ENCODE measurements at regions not wholly inside any gene's neighbourhood (a gene's known extent, or its start where the extent isn't known, plus 50 kb on each side); places are given as distances from the start of the nearest gene placed in this dataset.

GRCh38 chr5:125327676-125328075 is 581.2 kb upstream of the ZNF608 start:
- no peaks in the 10 kb centered on the region for H3K27me3 Mint-ChIP-seq
- H3K27ac Mint-ChIP-seq, result no peak overlapping the region
- peaks cover 13% of the 10 kb centered on the region for H3K9me3 Mint-ChIP-seq (ENCODE audit: low read depth)
- CTCF ChIA-PET, result no interaction called here
- no peaks in the 10 kb centered on the region for H3K36me3 Mint-ChIP-seq
- H3K4me1 Mint-ChIP-seq, result no peaks in the 10 kb centered on the region
- no peak overlapping the region for H3K4me3 Mint-ChIP-seq
- DNase-seq (no peak), ATAC-seq (no peak)

DNA sequence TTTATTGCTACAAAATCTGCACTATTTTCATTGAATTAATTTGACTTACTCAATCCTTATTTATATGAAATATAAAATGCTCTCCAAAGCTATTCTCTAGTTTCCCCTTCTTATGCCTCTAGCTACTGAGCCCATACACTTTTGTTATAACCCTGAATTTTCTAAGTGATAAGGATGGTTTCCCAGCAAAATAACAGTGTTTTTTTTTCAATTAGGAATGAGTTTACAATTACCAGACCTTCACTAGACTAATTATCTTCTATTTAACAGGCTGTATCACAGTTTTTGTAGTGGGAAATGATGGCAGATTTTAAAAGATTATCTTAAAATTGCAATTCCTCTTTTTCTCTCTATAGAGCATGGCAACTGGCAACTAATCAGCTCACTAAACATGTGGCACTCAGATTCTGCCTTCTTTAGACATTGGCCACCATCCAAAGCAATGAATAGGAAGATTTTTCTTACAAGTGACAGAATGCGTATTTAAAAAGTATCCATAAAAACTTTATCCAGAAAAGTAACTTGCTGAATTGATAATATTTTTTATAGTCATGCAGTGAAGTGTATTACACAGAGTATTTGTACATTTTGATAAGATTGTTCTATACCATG is 585.7 kb upstream of the ZNF608 start:
- Mint-ChIP-seq H3K27ac (no peak overlapping the region), H3K36me3 (no peaks in the 10 kb centered on the region), H3K4me1 (no peaks in the 10 kb centered on the region), H3K9me3 (ENCODE audit: low read depth) (peaks cover 11% of the 10 kb centered on the region), H3K27me3 (no peaks in the 10 kb centered on the region), H3K4me3 (no peak overlapping the region)
- DNase-seq, result no peak
- CTCF ChIA-PET, result no interaction called here
- ATAC-seq, result no peak

DNA sequence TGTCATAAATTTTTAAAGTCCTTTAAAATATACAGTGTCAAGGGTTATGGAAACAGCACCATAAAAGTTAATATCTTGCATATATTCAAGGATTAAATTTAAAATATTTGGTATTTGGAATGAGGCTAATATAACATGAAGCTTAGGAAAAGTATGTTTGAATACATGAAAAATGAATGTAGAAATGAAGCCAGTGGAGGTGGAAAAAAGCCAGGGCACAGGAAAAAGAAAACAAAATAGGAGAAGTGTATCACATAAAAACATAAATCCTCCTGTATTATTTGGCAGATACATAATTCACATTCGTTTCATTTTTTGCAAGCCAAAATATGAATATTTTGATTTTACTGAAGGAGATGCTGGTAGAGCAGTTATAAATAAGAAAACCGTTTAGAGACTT is 587.0 kb upstream of the ZNF608 start:
- no peak overlapping the region for H3K4me3 Mint-ChIP-seq
- no peak for ATAC-seq
- no peaks in the 10 kb centered on the region for H3K27me3 Mint-ChIP-seq
- no peaks in the 10 kb centered on the region for H3K36me3 Mint-ChIP-seq
- peaks cover 10% of the 10 kb centered on the region for H3K9me3 Mint-ChIP-seq (ENCODE audit: low read depth)
- H3K27ac Mint-ChIP-seq, result no peak overlapping the region
- DNase-seq, result no peak
- CTCF ChIA-PET, result interaction anchor here (0.6 kb wide), 1 partner anchor 823 kb away, joined by 3 read pairs; no protein-coding TSS in a partner anchor
- no peaks in the 10 kb centered on the region for H3K4me1 Mint-ChIP-seq

DNA sequence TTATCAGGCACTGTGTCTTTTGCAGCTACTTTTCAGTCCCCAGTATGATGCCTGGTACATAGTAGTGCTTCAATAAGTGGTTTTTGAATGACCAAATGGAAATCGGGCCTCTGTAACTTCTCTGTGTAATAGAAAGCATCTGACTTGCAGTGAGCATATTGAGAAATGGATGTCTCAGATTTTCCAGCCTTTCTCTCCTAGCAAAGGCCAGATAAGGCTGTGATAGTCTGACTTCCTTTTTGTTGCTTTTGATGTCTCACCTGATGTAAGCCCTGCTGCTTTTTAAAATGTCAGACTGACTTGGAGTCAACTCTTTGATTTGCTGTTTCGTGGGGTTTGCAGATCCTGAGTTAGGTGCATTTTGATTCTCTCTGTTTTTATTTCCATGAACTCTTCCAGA is 590.0 kb upstream of the ZNF608 start:
- H3K27me3 Mint-ChIP-seq, result no peaks in the 10 kb centered on the region
- no peaks in the 10 kb centered on the region for H3K4me1 Mint-ChIP-seq
- H3K27ac Mint-ChIP-seq, result no peak overlapping the region
- no peak for DNase-seq
- CTCF ChIA-PET, result no interaction called here
- no peak overlapping the region for H3K4me3 Mint-ChIP-seq
- no peaks in the 10 kb centered on the region for H3K36me3 Mint-ChIP-seq
- H3K9me3 Mint-ChIP-seq (ENCODE audit: low read depth), result peaks cover 9% of the 10 kb centered on the region
- ATAC-seq, result no peak

DNA sequence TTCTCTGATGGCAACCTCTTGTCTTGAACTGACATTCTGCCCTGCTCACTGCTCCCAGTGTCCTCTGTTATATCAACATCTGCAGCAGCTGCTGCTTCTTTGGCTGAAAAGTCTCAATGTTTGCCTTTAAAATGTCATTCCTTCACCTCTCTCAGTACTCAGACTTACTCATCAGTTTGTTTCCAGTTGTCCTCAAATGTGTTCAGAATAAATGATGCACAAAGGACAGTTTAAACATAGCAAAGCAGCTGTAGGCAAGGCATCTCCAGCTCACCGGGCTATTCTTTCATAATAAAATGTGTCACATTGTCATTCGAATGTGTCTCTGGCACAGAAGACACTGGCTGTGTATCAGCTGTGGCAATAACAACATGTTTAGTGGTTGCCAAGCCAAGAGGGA is 590.9 kb upstream of the ZNF608 start:
- CTCF ChIA-PET, result no interaction called here

DNA sequence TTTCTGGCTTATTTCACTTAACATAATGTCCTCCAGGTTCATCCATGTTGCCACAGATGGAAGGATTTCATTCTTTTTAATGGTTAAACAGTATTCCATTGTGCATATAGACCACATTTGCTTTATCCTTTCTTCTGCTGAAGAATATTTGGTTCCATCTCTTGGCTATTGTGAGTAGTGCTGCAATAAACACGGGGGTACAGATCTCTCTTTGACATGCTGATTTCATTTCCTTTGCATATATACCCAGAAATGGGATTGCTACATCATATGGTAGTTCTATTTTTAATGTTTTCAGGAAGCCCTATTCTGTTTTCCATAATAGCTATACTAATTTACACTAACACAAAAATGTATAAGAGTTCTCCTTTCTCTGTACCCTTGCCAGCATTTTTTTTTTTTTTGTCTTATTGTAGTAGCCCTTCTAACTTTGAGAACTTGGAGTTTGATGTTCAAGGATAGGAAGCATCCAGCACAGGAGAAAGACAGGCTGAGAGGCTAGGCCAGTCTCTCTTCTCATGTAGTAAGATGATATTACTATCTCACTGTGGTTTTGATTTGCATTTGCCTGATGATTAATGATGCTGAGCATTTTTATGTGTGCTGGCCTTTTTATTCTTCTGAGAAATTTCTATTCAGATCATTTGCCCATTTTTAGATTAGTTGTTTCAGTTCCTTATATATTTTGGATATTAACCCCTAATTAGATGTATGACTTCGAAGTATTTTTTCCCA is 592.2 kb upstream of the ZNF608 start:
- Mint-ChIP-seq H3K27ac (no peak overlapping the region), H3K4me1 (no peaks in the 10 kb centered on the region), H3K4me3 (no peak overlapping the region), H3K36me3 (no peaks in the 10 kb centered on the region), H3K9me3 (ENCODE audit: low read depth) (peaks cover 14% of the 10 kb centered on the region), H3K27me3 (no peaks in the 10 kb centered on the region)
- ATAC-seq, result no peak
- CTCF ChIA-PET, result no interaction called here
- DNase-seq, result no peak

More for the DNA sequence above, 590.9 kb upstream of the ZNF608 start:
- H3K36me3 Mint-ChIP-seq, result no peaks in the 10 kb centered on the region
- peaks cover 9% of the 10 kb centered on the region for H3K9me3 Mint-ChIP-seq (ENCODE audit: low read depth)
- DNase-seq, result no peak
- no peak for ATAC-seq
- H3K27me3 Mint-ChIP-seq, result no peaks in the 10 kb centered on the region
- H3K27ac Mint-ChIP-seq, result no peak overlapping the region
- no peaks in the 10 kb centered on the region for H3K4me1 Mint-ChIP-seq
- no peak overlapping the region for H3K4me3 Mint-ChIP-seq

GRCh38 chr5:125341436-125341835 is 595.0 kb upstream of the ZNF608 start:
- Mint-ChIP-seq H3K27ac (no peak overlapping the region), H3K27me3 (no peaks in the 10 kb centered on the region), H3K36me3 (no peaks in the 10 kb centered on the region), H3K4me3 (no peak overlapping the region), H3K9me3 (ENCODE audit: low read depth) (peaks cover 12% of the 10 kb centered on the region), H3K4me1 (no peaks in the 10 kb centered on the region)
- DNase-seq, result no peak
- ATAC-seq, result no peak
- CTCF ChIA-PET, result no interaction called here

DNA sequence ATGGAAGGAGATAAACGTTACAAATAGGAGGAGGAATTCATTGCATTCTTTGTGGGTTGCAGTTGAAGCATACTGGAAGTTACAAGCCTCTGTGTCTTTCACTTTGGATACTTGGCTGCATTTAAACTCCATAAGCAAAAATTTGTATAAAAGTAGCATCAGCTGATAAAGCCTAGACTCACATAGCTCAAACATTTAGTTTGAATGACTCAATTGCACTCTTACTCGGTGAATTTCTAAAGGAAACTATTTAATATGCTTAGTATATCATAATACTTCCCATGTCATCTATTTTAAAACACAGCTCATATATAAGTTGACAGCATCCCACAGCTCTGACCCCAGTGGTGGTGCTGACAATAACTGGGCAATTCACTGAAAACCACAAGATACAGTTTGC is 596.6 kb upstream of the ZNF608 start:
- DNase-seq (no peak), ATAC-seq (no peak)
- no peak overlapping the region for H3K27ac Mint-ChIP-seq
- H3K4me3 Mint-ChIP-seq, result no peak overlapping the region
- no peaks in the 10 kb centered on the region for H3K27me3 Mint-ChIP-seq
- CTCF ChIA-PET, result no interaction called here
- no peaks in the 10 kb centered on the region for H3K4me1 Mint-ChIP-seq
- H3K9me3 Mint-ChIP-seq (ENCODE audit: low read depth), result peaks cover 17% of the 10 kb centered on the region
- H3K36me3 Mint-ChIP-seq, result no peaks in the 10 kb centered on the region

DNA sequence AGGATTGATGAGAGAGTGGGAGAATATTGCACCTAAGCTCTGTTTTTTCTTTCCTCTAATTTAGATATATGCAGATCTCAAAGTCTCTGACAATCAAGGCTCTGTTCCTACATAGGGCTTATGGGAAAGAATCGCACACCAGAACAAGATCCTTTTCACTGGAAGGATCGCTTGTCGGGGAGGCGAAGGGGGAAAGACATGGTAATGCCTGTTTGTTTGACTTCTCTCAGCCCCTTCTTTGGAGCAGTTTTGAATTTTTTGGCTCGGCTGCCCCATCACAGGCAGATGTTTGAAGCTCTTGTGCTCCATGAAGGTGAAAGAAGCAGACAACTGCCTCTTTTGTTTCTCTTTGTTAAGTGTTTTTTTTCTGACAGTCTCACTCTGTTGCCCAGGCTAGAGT is 599.9 kb upstream of the ZNF608 start:
- Mint-ChIP-seq H3K36me3 (no peaks in the 10 kb centered on the region), H3K27me3 (no peaks in the 10 kb centered on the region), H3K9me3 (ENCODE audit: low read depth) (peaks cover 12% of the 10 kb centered on the region), H3K27ac (no peak overlapping the region), H3K4me1 (no peaks in the 10 kb centered on the region), H3K4me3 (no peak overlapping the region)
- DNase-seq, result no peak
- CTCF ChIA-PET, result no interaction called here
- no peak for ATAC-seq

DNA sequence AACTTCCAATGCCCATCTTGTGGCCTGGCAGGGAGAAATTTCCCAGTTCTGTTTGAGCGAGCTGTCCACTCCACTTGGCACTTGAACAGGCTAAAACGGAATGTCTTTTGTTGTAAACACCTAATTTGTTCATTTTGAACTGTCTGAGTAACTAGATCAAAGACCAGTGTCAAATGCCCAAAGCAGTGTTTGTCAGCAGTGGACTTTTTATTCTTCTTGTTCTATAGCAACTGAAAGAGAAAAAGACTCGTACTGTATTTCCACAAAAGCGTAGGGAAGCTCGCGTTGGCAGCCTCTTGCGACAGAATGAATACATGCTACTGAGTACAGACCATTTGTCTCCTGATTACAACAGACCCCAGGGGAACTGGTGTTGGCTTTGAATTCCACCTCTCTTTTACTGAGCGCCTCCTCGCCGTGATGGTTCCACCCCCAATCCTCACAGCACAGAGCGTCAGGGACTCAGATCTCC is 601.8 kb upstream of the ZNF608 start:
- H3K4me1 Mint-ChIP-seq, result no peaks in the 10 kb centered on the region
- CTCF ChIA-PET, result no interaction called here
- no peak overlapping the region for H3K27ac Mint-ChIP-seq

GRCh38 chr5:125348936-125349831 is 602.7 kb upstream of the ZNF608 start:
- no peaks in the 10 kb centered on the region for H3K4me1 Mint-ChIP-seq
- H3K27ac Mint-ChIP-seq, result no peak overlapping the region
- H3K36me3 Mint-ChIP-seq, result no peaks in the 10 kb centered on the region
- CTCF ChIA-PET, result no interaction called here
- H3K4me3 Mint-ChIP-seq, result no peak overlapping the region
- peaks cover 7% of the 10 kb centered on the region for H3K9me3 Mint-ChIP-seq (ENCODE audit: low read depth)
- ATAC-seq (no peak), DNase-seq (no peak)
- H3K27me3 Mint-ChIP-seq, result no peaks in the 10 kb centered on the region

More for the DNA sequence above, 601.8 kb upstream of the ZNF608 start:
- Mint-ChIP-seq H3K9me3 (ENCODE audit: low read depth) (peaks cover 8% of the 10 kb centered on the region), H3K36me3 (no peaks in the 10 kb centered on the region), H3K27me3 (no peaks in the 10 kb centered on the region), H3K4me3 (no peak overlapping the region)
- ATAC-seq, result no peak
- no peak for DNase-seq

DNA sequence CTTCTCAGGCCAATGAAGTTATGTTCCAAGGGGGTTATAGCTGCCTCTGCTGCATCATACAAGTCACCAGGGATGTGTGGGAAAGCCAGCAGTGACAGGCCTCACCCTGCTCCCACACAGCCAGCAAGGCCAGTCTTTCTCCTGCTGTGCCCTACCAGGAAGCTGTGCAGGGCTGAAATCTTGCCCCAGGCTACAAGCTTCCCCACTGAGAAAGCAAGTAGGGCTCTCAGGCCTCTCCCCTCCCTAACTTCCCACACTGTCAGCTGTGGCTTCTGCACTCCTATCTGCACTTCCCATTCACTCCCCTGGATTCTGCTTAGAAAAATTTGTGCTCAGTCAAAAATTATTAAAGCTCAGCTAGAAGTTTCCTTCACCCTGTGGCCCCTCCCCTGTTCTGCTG is 611.2 kb upstream of the ZNF608 start:
- H3K27me3 Mint-ChIP-seq, result no peaks in the 10 kb centered on the region
- no peak overlapping the region for H3K4me3 Mint-ChIP-seq
- no peak for ATAC-seq
- no peak overlapping the region for H3K27ac Mint-ChIP-seq
- CTCF ChIA-PET, result no interaction called here
- peaks cover 13% of the 10 kb centered on the region for H3K9me3 Mint-ChIP-seq (ENCODE audit: low read depth)
- H3K36me3 Mint-ChIP-seq, result no peaks in the 10 kb centered on the region
- no peaks in the 10 kb centered on the region for H3K4me1 Mint-ChIP-seq
- DNase-seq, result no peak

- no peak overlapping the region for H3K4me3 Mint-ChIP-seq
- no peaks in the 10 kb centered on the region for H3K4me1 Mint-ChIP-seq
Measured at GRCh38 chr5:125365747-125366146, 619.3 kb upstream of the ZNF608 start.

DNA sequence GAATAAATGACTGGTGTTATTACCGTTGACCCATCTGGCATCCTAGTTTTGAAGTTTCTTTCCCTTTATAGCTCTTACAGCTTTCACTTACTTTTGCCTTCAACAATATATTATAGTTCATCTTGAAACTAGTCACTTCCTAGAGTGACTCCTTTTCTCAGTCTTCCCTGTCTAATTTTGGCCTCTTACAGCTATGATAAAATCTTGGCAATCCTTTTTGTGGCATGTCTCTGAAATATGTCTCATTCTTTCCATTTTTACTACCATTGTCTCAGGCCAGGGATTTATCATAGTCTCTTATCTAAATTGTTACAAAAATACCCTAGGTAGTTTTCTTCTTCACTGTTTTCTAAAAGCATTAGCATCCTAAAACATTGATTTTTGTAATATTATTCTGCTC is 621.3 kb upstream of the ZNF608 start:
- H3K4me1 Mint-ChIP-seq, result no peaks in the 10 kb centered on the region
- peaks cover 8% of the 10 kb centered on the region for H3K9me3 Mint-ChIP-seq (ENCODE audit: low read depth)
- H3K36me3 Mint-ChIP-seq, result no peaks in the 10 kb centered on the region
- H3K4me3 Mint-ChIP-seq, result no peak overlapping the region
- CTCF ChIA-PET, result no interaction called here
- H3K27me3 Mint-ChIP-seq, result no peaks in the 10 kb centered on the region
- DNase-seq (no peak), ATAC-seq (no peak)
- no peak overlapping the region for H3K27ac Mint-ChIP-seq

More at GRCh38 chr5:125365747-125366146, 619.3 kb upstream of the ZNF608 start:
- CTCF ChIA-PET, result no interaction called here
- DNase-seq (no peak), ATAC-seq (no peak)
- Mint-ChIP-seq H3K9me3 (ENCODE audit: low read depth) (peaks cover 8% of the 10 kb centered on the region), H3K27ac (no peak overlapping the region), H3K36me3 (no peaks in the 10 kb centered on the region), H3K27me3 (no peaks in the 10 kb centered on the region)

Data from activated CD8-positive, alpha-beta memory T cell treated with anti-CD3 and anti-CD28 coated beads, Interleukin-2, amount 10 ng/mL, durations not matched to agents 7 days and 5 days (primary cell).